Lower leg skin (tissue), 3 donors: ENCODE measurements at regions not wholly inside any gene's neighbourhood (a gene's known extent, or its start where the extent isn't known, plus 50 kb on each side); places are given as distances from the start of the nearest gene placed in this dataset.

Experiments
- POLR2A ChIP-seq, 2 donors: fragments of 450-650 bp; IDR thresholded peaks; one replicate each; pipeline ENCODE4 v1.6.1; 2016 to 2017; ENCODE audit warnings: antibody characterized with exemption in 2 of 2, mild to moderate bottlenecking in 1 of 2, moderate library complexity in 1 of 2
- TF ChIP-seq, protein P1 (sequence below), 3 donors: fragments of 450-650 bp; IDR thresholded peaks; one replicate each; pipeline ENCODE4 v1.5.1; 2016; ENCODE audit warnings: antibody characterized with exemption in 3 of 3, mild to moderate bottlenecking in 3 of 3, moderate library complexity in 2 of 3

DNA sequence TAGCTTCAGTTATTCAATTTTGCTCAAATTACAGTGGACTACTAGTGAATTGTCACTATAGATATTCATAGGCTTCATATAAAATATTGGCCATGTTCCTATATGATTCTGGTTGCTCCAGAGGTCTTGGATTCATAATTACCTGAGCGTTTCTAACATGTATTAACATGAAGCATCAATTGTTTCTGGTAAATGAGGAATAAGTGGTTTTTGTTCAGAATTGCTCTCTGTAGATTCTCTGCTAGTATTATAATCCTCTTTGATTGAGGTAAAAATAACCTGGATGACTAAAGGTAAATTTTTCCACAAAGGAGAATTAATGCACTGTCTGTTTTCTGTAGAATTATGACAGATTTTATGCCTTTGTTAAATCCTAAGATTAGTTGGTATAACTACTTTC is 258.1 kb upstream of the CNTN6 start:
- no peak for TF ChIP-seq POLR2A (IDR thresholded peaks at IDR 0.05)
- TF ChIP-seq, protein P1, sequence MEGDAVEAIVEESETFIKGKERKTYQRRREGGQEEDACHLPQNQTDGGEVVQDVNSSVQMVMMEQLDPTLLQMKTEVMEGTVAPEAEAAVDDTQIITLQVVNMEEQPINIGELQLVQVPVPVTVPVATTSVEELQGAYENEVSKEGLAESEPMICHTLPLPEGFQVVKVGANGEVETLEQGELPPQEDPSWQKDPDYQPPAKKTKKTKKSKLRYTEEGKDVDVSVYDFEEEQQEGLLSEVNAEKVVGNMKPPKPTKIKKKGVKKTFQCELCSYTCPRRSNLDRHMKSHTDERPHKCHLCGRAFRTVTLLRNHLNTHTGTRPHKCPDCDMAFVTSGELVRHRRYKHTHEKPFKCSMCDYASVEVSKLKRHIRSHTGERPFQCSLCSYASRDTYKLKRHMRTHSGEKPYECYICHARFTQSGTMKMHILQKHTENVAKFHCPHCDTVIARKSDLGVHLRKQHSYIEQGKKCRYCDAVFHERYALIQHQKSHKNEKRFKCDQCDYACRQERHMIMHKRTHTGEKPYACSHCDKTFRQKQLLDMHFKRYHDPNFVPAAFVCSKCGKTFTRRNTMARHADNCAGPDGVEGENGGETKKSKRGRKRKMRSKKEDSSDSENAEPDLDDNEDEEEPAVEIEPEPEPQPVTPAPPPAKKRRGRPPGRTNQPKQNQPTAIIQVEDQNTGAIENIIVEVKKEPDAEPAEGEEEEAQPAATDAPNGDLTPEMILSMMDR (IDR thresholded peaks at IDR 0.05): no peak
